CD4-positive, alpha-beta T cell (primary cell): ENCODE measurements at regions not wholly inside any gene's neighbourhood (a gene's known extent, or its start where the extent isn't known, plus 50 kb on each side); places are given as distances from the start of the nearest gene placed in this dataset.

Experiments used
- ATAC-seq: fragments of 200-7000 bp; cut with Tn5 transposase; one replicate; pipeline ENCODE4 v1.10.0; 2022; ENCODE audit warnings: mild to moderate bottlenecking; ENCODE audit not compliant: poor library complexity
- CTCF ChIA-PET: fragments of 350-600 bp; sonication (Branson Sonifier 250); formaldehyde crosslinking; loops from one replicate; lab custom pipeline; 2021; ENCODE audit warnings: antibody characterized with exemption, inconsistent platforms; lab: Charles Lee
- POLR2A ChIA-PET: fragments of 350-600 bp; sonication (Branson Sonifier 250); formaldehyde crosslinking; loops from one replicate; lab custom pipeline; 2021; ENCODE audit warnings: antibody characterized with exemption, inconsistent platforms; lab: Charles Lee
- DNase-seq, 14 experiments: peaks; one replicate each; pipeline ENCODE4 v3.0.0-alpha.2; 2013 to 2020; ENCODE audit warnings: mixed read lengths in 2 of 14
- H3K27ac ChIP-seq, 2 donors: one replicate each; pipeline versions ENCODE4 v1.5.1 to v1.7.0; 2013; ENCODE audit warnings: low read length in 2 of 2, low read depth in 1 of 2, mild to moderate bottlenecking in 1 of 2
- H3K27me3 ChIP-seq, 2 experiments: 1 replicate in 1 of 2; 2 replicates in 1 of 2; pipeline versions ENCODE4 v1.6.1 to v1.7.0; 2013; ENCODE audit warnings: low read length in 2 of 2, control low read depth in 1 of 2, mild to moderate bottlenecking in 1 of 2, moderate library complexity in 1 of 2; ENCODE audit not compliant: insufficient read depth in 2 of 2, control insufficient read depth in 1 of 2
- H3K36me3 ChIP-seq: one replicate; pipeline ENCODE4 v1.6.1; 2013; ENCODE audit warnings: low read length, control low read depth; ENCODE audit not compliant: insufficient read depth
- H3K4me1 ChIP-seq: one replicate; pipeline ENCODE4 v1.6.1; 2013; ENCODE audit warnings: low read length, control low read depth; ENCODE audit not compliant: insufficient read depth
- H3K4me3 ChIP-seq: one replicate; pipeline ENCODE4 v1.5.1; 2013; ENCODE audit warnings: mild to moderate bottlenecking, low read length, moderate library complexity
- H3K9me3 ChIP-seq, 2 experiments: 1 replicate in 1 of 2; 2 replicates in 1 of 2; pipeline versions ENCODE4 v1.6.1 to v1.7.0; 2013; ENCODE audit warnings: low read length in 2 of 2, mild to moderate bottlenecking in 2 of 2, control low read depth in 1 of 2, moderate library complexity in 1 of 2; ENCODE audit not compliant: control insufficient read depth in 1 of 2, insufficient read depth in 1 of 2
- H3K27ac Mint-ChIP-seq: one replicate; pipeline ENCODE4 v1.8.0; 2020; ENCODE audit warnings: mixed read lengths
- H3K27me3 Mint-ChIP-seq: one replicate; pipeline ENCODE4 v1.8.0; 2021; ENCODE audit warnings: mixed read lengths
- H3K36me3 Mint-ChIP-seq: one replicate; pipeline ENCODE4 v1.8.0; 2021; ENCODE audit warnings: low read depth, mixed read lengths
- H3K4me1 Mint-ChIP-seq: one replicate; pipeline ENCODE4 v1.8.0; 2021; ENCODE audit warnings: low read depth, mixed read lengths
- H3K4me3 Mint-ChIP-seq: one replicate; pipeline ENCODE4 v1.8.0; 2020; ENCODE audit warnings: mild to moderate bottlenecking, mixed read lengths
- H3K9me3 Mint-ChIP-seq: one replicate; pipeline ENCODE4 v1.8.0; 2020; ENCODE audit warnings: mixed read lengths
- CTCF ChIP-seq: fragments of 200-600 bp; IDR thresholded peaks from one replicate; pipeline ENCODE4 v1.8.0; 2022; ENCODE audit warnings: antibody characterized with exemption, mild to moderate bottlenecking
- intact Hi-C, 2 experiments: fragments of 100-400 bp; cut with DNase I in 1 of 2; cut with micrococcal nuclease in 1 of 2; formaldehyde crosslinking; loops; one replicate each; pipeline versions ENCODE4 v1.15.1 to v1.9.0; 2023 to 2025; cut with DNase I, micrococcal nuclease

GRCh38 chr9:120009856-120010255 is 570.1 kb downstream of the CDK5RAP2 start:
- Mint-ChIP-seq H3K27me3 (peaks cover 8% of the 10 kb centered on the region), H3K4me3 (no peak overlapping the region), H3K4me1 (no peaks in the 10 kb centered on the region), H3K9me3 (no peaks in the 10 kb centered on the region), H3K36me3 (no peaks in the 10 kb centered on the region), H3K27ac (no peak overlapping the region)
- intact Hi-C loops, result no loop called here
- POLR2A ChIA-PET, result no interaction called here
- Histone ChIP-seq H3K4me3 (no peak overlapping the region), H3K27ac (no peak overlapping the region), H3K36me3 (no peaks in the 10 kb centered on the region), H3K4me1 (no peaks in the 10 kb centered on the region), H3K27me3 (no peaks in the 10 kb centered on the region), H3K9me3 (peaks cover 0 to 6% of the 10 kb centered on the region in 2 experiments)
- TF ChIP-seq CTCF, result no peak
- CTCF ChIA-PET, result no interaction called here
- DNase-seq (no peak), ATAC-seq (no peak)

GRCh38 chr9:120001536-120001935 is 578.4 kb downstream of the CDK5RAP2 start:
- POLR2A ChIA-PET, result no interaction called here
- ATAC-seq (no peak), DNase-seq (no peak)
- H3K27ac Mint-ChIP-seq, result no peak overlapping the region
- CTCF ChIA-PET, result no interaction called here
- no peaks in the 10 kb centered on the region for H3K36me3 Mint-ChIP-seq
- Histone ChIP-seq H3K4me3 (no peak overlapping the region), H3K36me3 (no peaks in the 10 kb centered on the region), H3K4me1 (no peaks in the 10 kb centered on the region), H3K27ac (no peak overlapping the region), H3K27me3 (no peaks in the 10 kb centered on the region), H3K9me3 (peaks cover 0 to 6% of the 10 kb centered on the region in 2 experiments)
- H3K27me3 Mint-ChIP-seq, result peaks cover 2% of the 10 kb centered on the region
- intact Hi-C loops, result no loop called here
- H3K9me3 Mint-ChIP-seq, result no peaks in the 10 kb centered on the region
- TF ChIP-seq CTCF, result no peak
- H3K4me1 Mint-ChIP-seq, result no peaks in the 10 kb centered on the region
- no peak overlapping the region for H3K4me3 Mint-ChIP-seq

- intact Hi-C loops, result no loop called here
- CTCF ChIA-PET, result no interaction called here
- H3K27me3 Mint-ChIP-seq, result peaks cover 6% of the 10 kb centered on the region
- no peak overlapping the region for H3K4me3 ChIP-seq
- no peak for DNase-seq
- H3K4me3 Mint-ChIP-seq, result no peak overlapping the region
- TF ChIP-seq CTCF, result no peak
- H3K36me3 ChIP-seq, result no peaks in the 10 kb centered on the region
- H3K9me3 ChIP-seq, result peaks cover 0 to 6% of the 10 kb centered on the region in 2 experiments
- H3K4me1 Mint-ChIP-seq, result no peaks in the 10 kb centered on the region
- no peaks in the 10 kb centered on the region for H3K27me3 ChIP-seq
- POLR2A ChIA-PET, result no interaction called here
- H3K27ac ChIP-seq, result no peak overlapping the region
- ATAC-seq, result no peak
- H3K27ac Mint-ChIP-seq, result no peak overlapping the region
- H3K4me1 ChIP-seq, result no peaks in the 10 kb centered on the region
- H3K9me3 Mint-ChIP-seq, result no peaks in the 10 kb centered on the region
- no peaks in the 10 kb centered on the region for H3K36me3 Mint-ChIP-seq
These were observed 581.4 kb downstream of the CDK5RAP2 start for GRCh38 chr9:119998614-119999013.
